Caco-2 (cell line): ENCODE measurements at regions not wholly inside any gene's neighbourhood (a gene's known extent, or its start where the extent isn't known, plus 50 kb on each side); places are given as distances from the start of the nearest gene placed in this dataset.
"Not testable (repeated sequence)": the region's sequence is repeated elsewhere in the genome, so short reads cannot be mapped to it uniquely, and the experiment has no call there.

Experiments used
- BruUV-seq: library from RNA; stranded (reverse); fragments of 400-500 nt; replicated peaks from 2 replicates; lab custom pipeline; 2021; lab: Mats Ljungman, UMichigan
- CTCF ChIA-PET: fragments of 300-600 bp; sonication (Branson Sonifier 250); formaldehyde crosslinking; loops from one replicate; lab custom pipeline; 2022; ENCODE audit warnings: antibody characterized with exemption; lab: Charles Lee
- POLR2A ChIA-PET: fragments of 300-600 bp; sonication (Branson Sonifier 250); formaldehyde crosslinking; loops from one replicate; lab custom pipeline; 2022; ENCODE audit warnings: antibody characterized with exemption; lab: Charles Lee
- DNase-seq, 2 experiments: peaks; one replicate each; pipeline versions ENCODE4 v3.0.0 to v3.0.0-alpha.2; 2020 to 2022
- H3K27me3 ChIP-seq: replicated peaks from 2 replicates; pipeline ENCODE4 v1.6.0; 2011; ENCODE audit warnings: low read length; ENCODE audit not compliant: control insufficient read depth, insufficient read depth
- H3K36me3 ChIP-seq: 2 replicates; pipeline ENCODE4 v1.5.1; 2011; ENCODE audit warnings: low read length; ENCODE audit not compliant: control insufficient read depth, insufficient read depth
- H3K4me1 ChIP-seq: fragments of 250-450 bp; sonication (Bioruptor Pico); 2 replicates; pipeline ENCODE4 v1.5.1; 2020; ENCODE audit warnings: mild to moderate bottlenecking
- H3K4me3 ChIP-seq: 2 replicates; pipeline ENCODE4 v1.5.1; 2011; ENCODE audit warnings: low read depth, mild to moderate bottlenecking, control low read depth, low read length
- H3K9me3 ChIP-seq: fragments of 250-450 bp; sonication (Bioruptor Pico); 2 replicates; pipeline ENCODE4 v1.5.1; 2020; ENCODE audit warnings: mild to moderate bottlenecking, moderate library complexity
- H3K27ac Mint-ChIP-seq: one replicate; pipeline ENCODE4 v1.8.0; 2022; ENCODE audit warnings: mixed read lengths; ENCODE audit not compliant: unreplicated experiment
- H3K27me3 Mint-ChIP-seq: one replicate; pipeline ENCODE4 v1.8.0; 2022; ENCODE audit warnings: mixed read lengths; ENCODE audit not compliant: insufficient read depth, unreplicated experiment
- H3K36me3 Mint-ChIP-seq: one replicate; pipeline ENCODE4 v1.8.0; 2022; ENCODE audit warnings: mild to moderate bottlenecking, mixed read lengths; ENCODE audit not compliant: insufficient read depth, unreplicated experiment
- H3K4me1 Mint-ChIP-seq: one replicate; pipeline ENCODE4 v1.8.0; 2022; ENCODE audit warnings: low read depth, mixed read lengths; ENCODE audit not compliant: unreplicated experiment
- H3K4me3 Mint-ChIP-seq: one replicate; pipeline ENCODE4 v1.8.0; 2022; ENCODE audit warnings: mild to moderate bottlenecking, moderate library complexity, mixed read lengths; ENCODE audit not compliant: unreplicated experiment
- H3K9me3 Mint-ChIP-seq: one replicate; pipeline ENCODE4 v1.8.0; 2022; ENCODE audit warnings: mixed read lengths; ENCODE audit not compliant: unreplicated experiment
- intact Hi-C: fragments of 100-400 bp; cut with micrococcal nuclease; formaldehyde crosslinking; loops from one replicate; pipeline ENCODE4 v1.10.0; 2022; ENCODE audit not compliant: unreplicated experiment
- TF ChIP-seq, protein P1 (sequence below), 2 experiments: fragments of 200-600 bp in 1 of 2; IDR thresholded peaks; 1 replicate in 1 of 2; 2 replicates in 1 of 2; pipeline versions ENCODE4 v1.5.1 to v1.8.0; 2011 to 2022; ENCODE audit warnings: antibody characterized with exemption in 1 of 2, control low read depth in 1 of 2, inconsistent platforms in 1 of 2, low read depth in 1 of 2, low read length in 1 of 2, mild to moderate bottlenecking in 1 of 2, moderate library complexity in 1 of 2; ENCODE audit not compliant: insufficient read depth in 1 of 2, severe bottlenecking in 1 of 2, unreplicated experiment in 1 of 2

DNA sequence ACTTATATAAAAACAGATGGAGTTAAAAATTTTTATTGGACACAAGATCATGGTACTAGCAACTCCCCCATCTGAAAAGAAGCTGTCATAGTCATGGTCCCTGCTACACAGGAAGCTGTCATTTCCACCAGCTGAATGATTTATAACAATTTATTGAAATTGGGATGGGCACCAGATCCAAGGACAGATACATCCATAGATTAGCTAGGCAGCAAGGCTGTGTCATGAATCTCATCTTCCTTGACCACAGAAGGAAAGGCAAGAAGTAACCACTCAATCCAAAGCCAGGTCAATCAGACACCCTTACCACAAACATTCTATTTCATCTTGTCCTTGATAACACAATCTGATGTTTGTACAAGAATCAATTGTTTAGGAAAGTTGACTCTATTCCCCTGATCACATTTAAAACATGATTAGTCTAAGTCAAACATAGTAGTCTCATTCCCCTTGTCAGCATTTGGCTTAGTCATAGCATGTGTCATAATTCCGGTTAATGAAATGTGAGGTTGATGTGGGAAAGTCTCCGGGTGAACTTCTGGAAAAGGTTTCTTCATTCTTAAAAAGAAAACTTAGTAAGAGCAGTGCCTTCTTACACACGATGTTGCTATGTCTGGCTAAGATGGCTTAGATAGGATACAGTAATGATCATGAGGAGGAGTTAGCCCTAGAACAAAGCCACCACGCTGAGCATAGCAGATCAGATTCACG, 462.6 kb upstream of the PAPPA start:
- Histone ChIP-seq H3K9me3 (no peaks in the 10 kb centered on the region), H3K4me1 (no peaks in the 10 kb centered on the region), H3K4me3 (no peak overlapping the region), H3K36me3 (no peaks in the 10 kb centered on the region), H3K27me3 (no peaks in the 10 kb centered on the region)
- Mint-ChIP-seq H3K4me1 (no peaks in the 10 kb centered on the region), H3K27me3 (peaks cover 23% of the 10 kb centered on the region), H3K4me3 (no peak overlapping the region), H3K9me3 (no peaks in the 10 kb centered on the region), H3K36me3 (no peaks in the 10 kb centered on the region), H3K27ac (no peak overlapping the region)
- ChIA-PET CTCF (no interaction called here), POLR2A (no interaction called here)
- TF ChIP-seq, protein P1, sequence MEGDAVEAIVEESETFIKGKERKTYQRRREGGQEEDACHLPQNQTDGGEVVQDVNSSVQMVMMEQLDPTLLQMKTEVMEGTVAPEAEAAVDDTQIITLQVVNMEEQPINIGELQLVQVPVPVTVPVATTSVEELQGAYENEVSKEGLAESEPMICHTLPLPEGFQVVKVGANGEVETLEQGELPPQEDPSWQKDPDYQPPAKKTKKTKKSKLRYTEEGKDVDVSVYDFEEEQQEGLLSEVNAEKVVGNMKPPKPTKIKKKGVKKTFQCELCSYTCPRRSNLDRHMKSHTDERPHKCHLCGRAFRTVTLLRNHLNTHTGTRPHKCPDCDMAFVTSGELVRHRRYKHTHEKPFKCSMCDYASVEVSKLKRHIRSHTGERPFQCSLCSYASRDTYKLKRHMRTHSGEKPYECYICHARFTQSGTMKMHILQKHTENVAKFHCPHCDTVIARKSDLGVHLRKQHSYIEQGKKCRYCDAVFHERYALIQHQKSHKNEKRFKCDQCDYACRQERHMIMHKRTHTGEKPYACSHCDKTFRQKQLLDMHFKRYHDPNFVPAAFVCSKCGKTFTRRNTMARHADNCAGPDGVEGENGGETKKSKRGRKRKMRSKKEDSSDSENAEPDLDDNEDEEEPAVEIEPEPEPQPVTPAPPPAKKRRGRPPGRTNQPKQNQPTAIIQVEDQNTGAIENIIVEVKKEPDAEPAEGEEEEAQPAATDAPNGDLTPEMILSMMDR (IDR thresholded peaks at IDR 0.05; ENCODE audit: insufficient read depth in 1 of 2, low read depth in 1 of 2, low read length in 1 of 2, severe bottlenecking in 1 of 2, unreplicated experiment in 1 of 2), result no peak
- BruUV-seq, result no TSS peak
- intact Hi-C loops, result loop anchor here (5.0 kb wide), 1 partner anchor 471 kb away; no protein-coding TSS in a partner anchor
- DNase-seq, result no peak

DNA sequence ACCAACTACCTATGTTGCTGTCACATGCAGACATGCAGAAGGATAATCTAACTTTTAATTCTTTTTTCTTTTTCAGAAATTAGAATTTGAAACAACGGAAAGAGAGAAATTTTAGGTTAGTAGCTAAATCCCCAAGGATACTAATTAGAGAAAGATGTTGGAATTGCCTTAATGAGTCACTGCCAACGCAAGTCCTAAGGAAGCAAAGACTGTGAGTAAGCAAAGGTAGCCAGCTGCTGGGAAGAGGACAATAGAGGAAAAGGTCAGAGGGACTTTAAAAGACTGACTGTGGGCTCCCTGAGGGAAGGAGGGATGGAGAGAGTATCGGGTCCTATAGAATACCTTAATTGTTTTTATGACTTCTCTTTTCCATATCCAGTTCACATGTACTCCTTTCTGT, 461.9 kb upstream of the PAPPA start:
- H3K27me3 ChIP-seq, result no peaks in the 10 kb centered on the region
- H3K4me3 ChIP-seq, result no peak overlapping the region
- no TSS peak for BruUV-seq
- TF ChIP-seq, protein P1 (IDR thresholded peaks at IDR 0.05; ENCODE audit: insufficient read depth in 1 of 2, low read depth in 1 of 2, low read length in 1 of 2, severe bottlenecking in 1 of 2, unreplicated experiment in 1 of 2), result no peak
- Mint-ChIP-seq H3K4me1 (no peaks in the 10 kb centered on the region), H3K9me3 (no peaks in the 10 kb centered on the region), H3K36me3 (no peaks in the 10 kb centered on the region), H3K27me3 (peaks cover 23% of the 10 kb centered on the region), H3K27ac (no peak overlapping the region), H3K4me3 (no peak overlapping the region)
- ChIA-PET CTCF (no interaction called here), POLR2A (no interaction called here)
- H3K36me3 ChIP-seq, result no peaks in the 10 kb centered on the region
- no peaks in the 10 kb centered on the region for H3K9me3 ChIP-seq
- DNase-seq, result no peak
- intact Hi-C loops, result loop anchor here (5.0 kb wide), 1 partner anchor 471 kb away; no protein-coding TSS in a partner anchor
- no peaks in the 10 kb centered on the region for H3K4me1 ChIP-seq

GRCh38 chr9:115692868-115693267, 460.7 kb upstream of the PAPPA start:
- H3K4me1 ChIP-seq, H3K27ac Mint-ChIP-seq, H3K27me3 ChIP-seq, H3K4me3 Mint-ChIP-seq, H3K36me3 ChIP-seq, H3K4me3 ChIP-seq, H3K9me3 ChIP-seq, CTCF ChIA-PET, BruUV-seq, H3K4me1 Mint-ChIP-seq, H3K36me3 Mint-ChIP-seq, DNase-seq, H3K9me3 Mint-ChIP-seq, POLR2A ChIA-PET: not testable (repeated sequence)
- peaks cover 14% of the 10 kb centered on the region for H3K27me3 Mint-ChIP-seq
- intact Hi-C loops, result loop anchor here (5.0 kb wide), 1 partner anchor 469 kb away; no protein-coding TSS in a partner anchor
